ENCODE measurements at regions not wholly inside any gene's neighbourhood (a gene's known extent, or its start where the extent isn't known, plus 50 kb on each side); places are given as distances from the start of the nearest gene placed in this dataset.

DNA sequence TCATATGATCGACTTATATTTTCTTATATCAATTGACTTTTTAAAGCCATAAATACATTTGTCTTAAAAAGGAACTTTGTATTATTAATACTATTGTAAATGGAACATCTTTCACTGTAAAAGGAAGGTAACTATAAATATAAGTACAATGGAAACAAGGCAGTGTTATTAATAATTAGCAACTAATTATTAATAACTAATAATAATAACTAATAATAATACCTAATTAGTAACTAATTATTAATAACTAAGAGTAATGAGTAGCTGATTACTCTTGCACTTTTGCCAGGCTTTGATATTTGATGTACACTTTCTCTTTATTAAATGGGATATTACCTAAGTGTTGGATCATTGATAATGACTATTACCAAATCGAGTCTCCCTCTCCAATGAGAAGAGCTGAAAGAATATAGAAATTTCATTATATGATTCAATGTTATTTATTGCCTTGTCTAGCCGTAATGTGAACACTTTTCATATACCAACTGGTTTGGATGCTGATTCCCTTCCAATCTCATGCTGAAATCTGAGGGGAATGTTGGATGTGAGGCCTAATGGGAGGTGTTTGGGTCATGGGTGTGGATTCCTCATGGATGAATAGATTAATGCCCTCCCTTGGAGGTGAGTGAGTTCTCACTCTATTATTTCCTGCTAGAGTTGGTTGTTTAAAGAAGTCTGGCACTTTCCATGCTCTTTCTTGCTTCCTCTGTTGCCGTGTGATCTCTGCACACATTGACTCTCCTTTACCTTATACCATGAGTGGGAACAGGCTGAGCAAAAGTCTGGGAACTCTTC is 202.1 kb upstream of the ZBTB20 start:
- TF ChIP-seq, protein P1, sequence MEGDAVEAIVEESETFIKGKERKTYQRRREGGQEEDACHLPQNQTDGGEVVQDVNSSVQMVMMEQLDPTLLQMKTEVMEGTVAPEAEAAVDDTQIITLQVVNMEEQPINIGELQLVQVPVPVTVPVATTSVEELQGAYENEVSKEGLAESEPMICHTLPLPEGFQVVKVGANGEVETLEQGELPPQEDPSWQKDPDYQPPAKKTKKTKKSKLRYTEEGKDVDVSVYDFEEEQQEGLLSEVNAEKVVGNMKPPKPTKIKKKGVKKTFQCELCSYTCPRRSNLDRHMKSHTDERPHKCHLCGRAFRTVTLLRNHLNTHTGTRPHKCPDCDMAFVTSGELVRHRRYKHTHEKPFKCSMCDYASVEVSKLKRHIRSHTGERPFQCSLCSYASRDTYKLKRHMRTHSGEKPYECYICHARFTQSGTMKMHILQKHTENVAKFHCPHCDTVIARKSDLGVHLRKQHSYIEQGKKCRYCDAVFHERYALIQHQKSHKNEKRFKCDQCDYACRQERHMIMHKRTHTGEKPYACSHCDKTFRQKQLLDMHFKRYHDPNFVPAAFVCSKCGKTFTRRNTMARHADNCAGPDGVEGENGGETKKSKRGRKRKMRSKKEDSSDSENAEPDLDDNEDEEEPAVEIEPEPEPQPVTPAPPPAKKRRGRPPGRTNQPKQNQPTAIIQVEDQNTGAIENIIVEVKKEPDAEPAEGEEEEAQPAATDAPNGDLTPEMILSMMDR (IDR thresholded peaks at IDR 0.05): no peak
- no peak for TF ChIP-seq POLR2A (IDR thresholded peaks at IDR 0.05)
